SK-N-MC (cell line): ENCODE measurements at regions not wholly inside any gene's neighbourhood (a gene's known extent, or its start where the extent isn't known, plus 50 kb on each side); places are given as distances from the start of the nearest gene placed in this dataset.
A peak's percentile ranks its signal among the peaks of the same experiment; 100 is the strongest.

Experiments used
- DNase-seq: peaks from one replicate; pipeline ENCODE4 v3.0.0-alpha.2; 2011; ENCODE audit warnings: low read depth, low spot score
- H3K27ac ChIP-seq: fragments of 200-600 bp; sonication (generic); 2 replicates; pipeline ENCODE4 v1.5.1; 2016; ENCODE audit warnings: mixed run types
- H3K36me3 ChIP-seq: fragments of 200-600 bp; sonication (generic); 2 replicates; pipeline ENCODE4 v1.6.1; 2017; ENCODE audit warnings: antibody characterized with exemption, low read length, mixed read lengths; ENCODE audit not compliant: insufficient read depth
- H3K4me3 ChIP-seq: fragments of 200-600 bp; sonication (generic); 2 replicates; pipeline ENCODE4 v1.5.1; 2016
- H3K9ac ChIP-seq: fragments of 200-600 bp; sonication (generic); 2 replicates; pipeline ENCODE4 v1.8.0; 2017; ENCODE audit warnings: mixed run types, mixed read lengths; ENCODE audit not compliant: insufficient read length
- H3K9me3 ChIP-seq: fragments of 200-600 bp; sonication (generic); 2 replicates; pipeline ENCODE4 v1.6.1; 2017; ENCODE audit warnings: low read depth, mild to moderate bottlenecking, antibody characterized with exemption, low read length, moderate library complexity, mixed read lengths
- EZH2 ChIP-seq: fragments of 200-600 bp; sonication (generic); IDR thresholded peaks from one replicate; pipeline ENCODE4 v1.6.1; 2017; ENCODE audit warnings: antibody characterized with exemption
- FOXP2 ChIP-seq: optimal IDR thresholded peaks from 2 replicates; pipeline ENCODE3; 2011; ENCODE audit warnings: mild to moderate bottlenecking, moderate library complexity; ENCODE audit not compliant: insufficient read depth; ENCODE audit errors: extremely low read length, control extremely low read depth
- POLR2AphosphoS5 ChIP-seq: IDR thresholded peaks from 2 replicates; pipeline ENCODE4 v1.6.1; 2012; ENCODE audit warnings: mild to moderate bottlenecking, low read depth, low read length, borderline replicate concordance

DNA sequence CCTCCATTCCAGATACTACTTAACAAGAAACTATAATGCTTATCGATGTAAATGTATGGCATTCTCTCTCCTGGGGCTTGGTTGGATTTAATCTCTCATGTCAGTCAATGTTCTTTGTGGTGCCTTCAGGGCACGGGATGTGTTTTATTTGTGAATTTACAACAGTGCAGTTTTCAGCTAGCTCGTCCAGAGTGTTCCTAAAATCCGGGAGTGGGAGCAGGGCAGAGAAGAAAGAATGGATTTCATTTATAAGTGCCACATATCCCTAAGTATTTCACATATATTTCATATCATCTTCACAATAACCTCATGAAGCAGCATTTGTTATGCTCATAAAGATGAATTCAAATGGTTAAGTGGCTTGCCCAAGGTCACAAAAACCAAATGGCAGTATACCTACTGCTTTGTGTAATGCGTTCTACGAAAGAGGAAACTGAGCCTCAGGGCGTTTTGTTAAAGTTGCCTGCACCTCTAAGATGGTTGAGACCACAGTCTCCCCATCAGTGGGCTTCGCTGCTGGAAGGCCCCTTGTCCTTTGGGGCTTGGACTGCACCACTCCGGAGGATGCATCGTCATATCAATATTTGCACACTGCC lies 134.7 kb upstream of the MGAT5 start:
- no peak overlapping the region for H3K9ac ChIP-seq
- TF ChIP-seq FOXP2 (no peak), EZH2 (no peak), POLR2AphosphoS5 (no peak)
- H3K9me3 ChIP-seq, result no peaks in the 10 kb centered on the region
- DNase-seq, result peak; percentile 2
- H3K27ac ChIP-seq, result no peak overlapping the region
- H3K36me3 ChIP-seq, result no peaks in the 10 kb centered on the region
- peak overlapping the region; percentile 93 for H3K4me3 ChIP-seq

DNA sequence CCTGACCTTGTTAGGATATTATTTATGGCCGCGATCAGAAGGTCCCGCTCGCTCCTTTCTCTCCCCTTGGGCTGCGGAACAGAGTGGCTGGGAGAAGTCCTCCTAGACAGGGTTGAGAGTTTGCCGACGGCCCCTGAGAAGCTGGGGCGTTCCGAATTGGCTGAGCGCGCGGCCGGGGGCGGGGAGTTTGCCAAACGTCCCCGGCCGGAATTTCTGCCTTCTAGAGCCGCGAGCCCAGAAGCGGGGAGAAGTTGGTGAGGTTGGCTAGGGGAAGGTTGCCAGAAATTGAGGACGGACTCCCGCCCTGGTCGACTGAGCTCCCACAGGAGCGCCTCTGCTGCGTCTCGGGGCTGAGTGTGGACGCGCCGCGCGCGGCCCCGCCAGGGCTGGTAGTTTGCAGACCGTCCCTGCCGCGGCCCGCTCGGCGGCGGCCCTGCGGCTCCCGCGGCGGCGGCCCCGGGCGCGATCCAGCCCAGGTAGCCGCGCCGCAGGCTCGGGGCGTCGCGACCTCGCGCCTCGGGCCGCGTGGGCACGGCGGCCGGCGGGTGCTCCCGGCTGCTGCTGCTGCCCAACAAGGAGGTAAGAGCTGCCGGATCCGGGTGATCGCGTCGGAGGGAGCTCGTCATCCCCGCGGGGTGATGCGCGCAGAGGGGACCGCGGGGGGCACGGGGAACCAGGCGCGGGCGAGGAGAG lies 134.0 kb upstream of the MGAT5 start:
- Histone ChIP-seq H3K9ac (peak overlapping the region; percentile 59), H3K27ac (no peak overlapping the region), H3K9me3 (no peaks in the 10 kb centered on the region), H3K4me3 (peak overlapping the region; percentile 93), H3K36me3 (no peaks in the 10 kb centered on the region)
- TF ChIP-seq EZH2 (no peak), POLR2AphosphoS5 (no peak; the same call in 1 of the 2 replicates), FOXP2 (no peak)
- peak; percentile 12 for DNase-seq

DNA sequence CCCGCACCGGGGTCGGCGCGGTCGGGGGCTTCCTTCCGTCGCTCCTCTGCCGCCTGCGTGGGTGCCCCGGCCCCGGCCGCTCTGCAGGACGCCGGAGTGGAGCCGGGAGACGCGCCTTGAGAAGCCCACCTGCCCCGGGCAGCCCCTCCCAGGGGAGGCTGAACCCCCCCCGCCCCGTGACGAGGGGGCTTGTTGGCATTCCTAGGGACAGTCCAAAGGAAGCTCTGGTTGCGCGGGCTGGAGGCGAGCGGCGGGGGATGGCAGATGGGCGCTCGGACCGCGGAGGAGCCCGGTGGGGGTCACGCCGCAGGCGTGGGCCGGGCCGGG lies 133.5 kb upstream of the MGAT5 start:
- H3K9ac ChIP-seq, result peak overlapping the region; percentile 59
- H3K27ac ChIP-seq, result no peak overlapping the region
- no peaks in the 10 kb centered on the region for H3K9me3 ChIP-seq
- no peaks in the 10 kb centered on the region for H3K36me3 ChIP-seq
- DNase-seq, result no peak
- H3K4me3 ChIP-seq, result peak overlapping the region; percentile 93
- TF ChIP-seq FOXP2 (no peak), POLR2AphosphoS5 (no peak), EZH2 (no peak)

DNA sequence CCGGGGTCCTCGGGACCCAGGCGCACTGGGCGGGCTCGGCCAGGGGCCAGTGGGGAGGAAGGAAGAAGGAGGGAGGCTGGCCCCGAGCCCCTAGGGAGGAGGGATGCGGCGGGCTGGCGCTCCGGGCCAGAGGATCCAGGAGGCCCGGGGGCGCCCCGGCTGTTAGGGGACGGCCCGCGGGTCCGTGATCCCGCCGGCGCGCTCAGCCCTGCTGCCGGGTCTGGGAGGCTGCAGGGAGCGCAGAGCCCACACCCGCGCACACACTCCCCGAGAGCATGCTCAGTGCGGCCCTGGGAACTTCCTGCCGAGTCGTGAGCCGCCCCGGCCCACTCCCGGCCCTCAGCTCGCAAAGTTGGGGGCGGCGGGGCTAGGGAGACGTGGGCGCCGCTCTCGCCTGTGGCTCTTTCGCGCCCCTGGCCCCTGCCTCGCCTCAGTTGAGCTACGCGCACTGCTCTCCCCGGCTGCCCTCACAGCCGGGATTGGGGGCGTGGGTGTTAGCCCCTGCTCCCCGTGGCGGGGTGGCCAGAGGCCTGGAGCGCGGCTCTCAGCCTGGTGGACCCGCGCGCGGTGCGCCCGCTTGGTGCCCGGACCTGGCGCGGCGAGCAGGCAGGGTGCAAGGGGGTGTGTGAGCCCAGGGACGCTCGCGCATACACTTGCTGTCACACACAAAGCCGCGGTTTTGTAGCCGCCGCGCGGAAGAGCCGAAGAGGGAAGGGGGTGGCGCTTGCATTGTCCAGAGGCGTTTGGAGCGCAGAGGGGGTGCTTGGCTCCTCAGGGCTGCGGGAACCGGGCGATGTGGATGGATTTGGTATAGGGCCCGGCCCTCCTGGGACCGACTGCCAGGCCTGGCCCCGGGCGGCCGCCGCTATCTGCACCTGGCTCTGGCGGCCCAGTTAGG lies 132.9 kb upstream of the MGAT5 start:
- Histone ChIP-seq H3K36me3 (no peaks in the 10 kb centered on the region), H3K9ac (peak overlapping the region; percentile 59), H3K27ac (no peak overlapping the region), H3K9me3 (no peaks in the 10 kb centered on the region), H3K4me3 (peak overlapping the region; percentile 93)
- no peak for DNase-seq
- TF ChIP-seq POLR2AphosphoS5 (no peak), EZH2 (no peak), FOXP2 (no peak)

DNA sequence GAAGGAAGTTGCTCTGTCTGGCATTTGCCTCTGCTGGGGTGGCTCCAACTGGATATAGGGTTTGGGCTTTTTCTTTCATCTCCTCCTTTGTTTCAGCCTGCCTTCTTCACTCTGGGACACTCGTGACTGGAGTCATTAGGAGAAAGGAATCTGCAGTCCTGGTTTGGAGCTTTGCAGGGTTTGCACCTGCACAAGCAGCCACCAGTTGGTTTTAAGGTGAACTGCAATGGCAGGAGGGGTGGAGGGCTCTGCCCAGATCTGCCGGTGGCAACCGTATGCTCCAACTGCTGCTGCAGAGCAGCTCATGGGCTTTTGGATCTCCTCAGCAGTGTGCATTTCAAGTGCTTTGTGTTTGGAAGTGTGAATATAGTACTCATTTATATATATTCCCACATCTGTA lies 131.3 kb upstream of the MGAT5 start:
- no peaks in the 10 kb centered on the region for H3K9me3 ChIP-seq

DNA sequence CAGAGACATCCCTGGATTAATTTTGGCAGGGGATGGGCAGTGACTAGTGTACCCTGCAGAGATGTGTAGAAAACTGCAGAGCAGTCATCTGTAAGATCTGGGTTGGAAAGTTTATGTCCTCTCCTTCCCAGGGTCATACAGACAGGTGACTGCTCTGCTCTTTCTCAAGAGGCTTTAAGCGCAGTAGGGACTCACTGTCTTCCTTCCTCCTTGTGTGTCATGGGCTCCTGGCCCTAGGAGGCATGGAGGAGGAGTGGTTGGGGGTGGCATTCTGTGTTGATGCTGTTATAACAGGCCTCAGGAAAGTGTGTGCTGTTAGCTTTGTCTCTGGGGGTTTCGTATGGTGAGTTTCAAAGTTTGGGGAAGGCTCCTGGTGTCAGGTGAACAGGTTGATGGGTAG lies 130.5 kb upstream of the MGAT5 start:
- Histone ChIP-seq H3K36me3 (no peaks in the 10 kb centered on the region), H3K4me3 (no peak overlapping the region), H3K9ac (no peak overlapping the region), H3K9me3 (no peaks in the 10 kb centered on the region), H3K27ac (no peak overlapping the region)
- TF ChIP-seq EZH2, result no peak
- TF ChIP-seq FOXP2, result no peak
- no peak for TF ChIP-seq POLR2AphosphoS5
- DNase-seq, result no peak

More for the DNA sequence above, 131.3 kb upstream of the MGAT5 start:
- no peak for TF ChIP-seq POLR2AphosphoS5
- TF ChIP-seq EZH2, result no peak
- TF ChIP-seq FOXP2, result no peak
- DNase-seq, result no peak
- Histone ChIP-seq H3K27ac (no peak overlapping the region), H3K36me3 (no peaks in the 10 kb centered on the region), H3K9ac (no peak overlapping the region), H3K4me3 (no peak overlapping the region)

DNA sequence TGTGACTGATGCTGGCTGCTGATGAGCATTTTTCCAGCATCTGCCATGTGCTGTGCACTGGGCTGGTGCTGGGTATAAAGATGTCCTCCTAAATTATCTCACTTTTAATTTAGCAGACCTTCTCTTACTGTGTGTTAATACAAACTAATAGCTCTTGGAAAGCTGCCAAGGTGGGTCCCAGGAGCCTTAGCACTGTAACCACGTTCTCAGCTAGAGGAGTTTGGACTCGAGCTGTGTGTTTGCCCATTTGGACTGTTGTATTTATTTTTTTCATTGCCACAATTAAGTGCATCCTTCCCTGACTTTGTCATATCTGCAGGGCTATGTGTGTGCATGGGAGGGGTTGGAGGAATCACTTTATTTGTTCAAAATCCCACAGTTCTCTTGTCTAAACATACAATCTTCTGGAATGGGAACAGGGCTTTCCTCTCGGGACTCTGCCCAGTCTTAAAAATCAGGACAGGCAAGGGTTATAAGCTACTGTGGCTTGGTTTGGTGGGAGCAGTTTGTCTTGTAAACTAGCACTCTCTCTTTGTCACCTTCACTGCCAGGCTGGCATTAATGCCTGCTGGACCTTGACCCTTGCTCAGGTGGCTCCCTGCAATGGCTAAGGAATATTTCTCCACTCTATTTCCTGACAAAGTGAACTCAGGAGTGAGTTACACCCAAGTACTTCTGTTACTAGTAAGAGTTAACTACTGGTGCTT lies 129.7 kb upstream of the MGAT5 start:
- no peak overlapping the region for H3K9ac ChIP-seq
- no peak overlapping the region for H3K27ac ChIP-seq
- H3K36me3 ChIP-seq, result no peaks in the 10 kb centered on the region
- no peaks in the 10 kb centered on the region for H3K9me3 ChIP-seq
- TF ChIP-seq FOXP2, result no peak
- no peak for TF ChIP-seq POLR2AphosphoS5
- no peak for TF ChIP-seq EZH2
- H3K4me3 ChIP-seq, result no peak overlapping the region
- DNase-seq, result no peak

DNA sequence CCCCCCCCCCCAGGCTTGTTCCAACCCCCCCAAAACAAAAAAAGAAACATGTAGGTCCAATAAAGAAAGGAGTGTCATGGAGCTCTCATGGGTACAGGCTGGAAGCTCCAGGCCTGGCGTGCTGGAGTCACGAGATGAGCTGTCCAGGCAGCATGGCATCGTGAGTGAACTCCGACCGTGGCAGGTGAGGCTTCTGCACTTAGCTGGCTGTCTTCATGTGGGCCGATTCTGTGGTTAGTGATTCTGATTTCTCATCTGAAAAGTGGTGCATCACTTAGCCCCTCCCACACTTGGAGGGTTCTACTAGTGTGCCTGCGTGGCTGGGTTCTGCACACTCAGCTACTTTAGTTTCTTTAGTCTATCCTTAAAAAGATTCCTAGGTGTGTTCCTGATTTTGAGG lies 126.4 kb upstream of the MGAT5 start:
- H3K4me3 ChIP-seq, result no peak overlapping the region
- TF ChIP-seq POLR2AphosphoS5, result no peak
- H3K27ac ChIP-seq, result no peak overlapping the region
- DNase-seq, result no peak
- H3K9me3 ChIP-seq, result no peaks in the 10 kb centered on the region
- no peaks in the 10 kb centered on the region for H3K36me3 ChIP-seq
- H3K9ac ChIP-seq, result no peak overlapping the region
